ENCODE measurements at regions not wholly inside any gene's neighbourhood (a gene's known extent, or its start where the extent isn't known, plus 50 kb on each side); places are given as distances from the start of the nearest gene placed in this dataset.

DNA sequence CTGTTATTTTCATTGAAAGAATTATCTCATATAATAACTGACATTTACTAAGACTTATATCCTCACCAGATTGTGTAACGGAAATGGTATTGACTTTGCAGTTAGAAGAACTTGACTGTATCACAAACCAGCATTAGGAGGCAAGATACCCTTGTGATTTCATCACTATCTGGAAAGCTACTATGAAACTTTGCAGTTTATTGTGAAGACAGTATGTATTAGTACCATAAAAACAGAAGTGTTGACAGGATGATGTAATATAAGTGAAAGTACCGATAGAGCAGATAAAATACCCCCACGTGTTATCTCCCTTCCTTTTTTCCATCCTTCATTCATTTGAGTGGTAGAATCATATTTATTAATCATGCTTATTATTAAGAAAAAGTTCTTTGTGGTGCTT is 365.7 kb upstream of the KLHL1 start:
- TF ChIP-seq, protein P1, sequence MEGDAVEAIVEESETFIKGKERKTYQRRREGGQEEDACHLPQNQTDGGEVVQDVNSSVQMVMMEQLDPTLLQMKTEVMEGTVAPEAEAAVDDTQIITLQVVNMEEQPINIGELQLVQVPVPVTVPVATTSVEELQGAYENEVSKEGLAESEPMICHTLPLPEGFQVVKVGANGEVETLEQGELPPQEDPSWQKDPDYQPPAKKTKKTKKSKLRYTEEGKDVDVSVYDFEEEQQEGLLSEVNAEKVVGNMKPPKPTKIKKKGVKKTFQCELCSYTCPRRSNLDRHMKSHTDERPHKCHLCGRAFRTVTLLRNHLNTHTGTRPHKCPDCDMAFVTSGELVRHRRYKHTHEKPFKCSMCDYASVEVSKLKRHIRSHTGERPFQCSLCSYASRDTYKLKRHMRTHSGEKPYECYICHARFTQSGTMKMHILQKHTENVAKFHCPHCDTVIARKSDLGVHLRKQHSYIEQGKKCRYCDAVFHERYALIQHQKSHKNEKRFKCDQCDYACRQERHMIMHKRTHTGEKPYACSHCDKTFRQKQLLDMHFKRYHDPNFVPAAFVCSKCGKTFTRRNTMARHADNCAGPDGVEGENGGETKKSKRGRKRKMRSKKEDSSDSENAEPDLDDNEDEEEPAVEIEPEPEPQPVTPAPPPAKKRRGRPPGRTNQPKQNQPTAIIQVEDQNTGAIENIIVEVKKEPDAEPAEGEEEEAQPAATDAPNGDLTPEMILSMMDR (conservative IDR thresholded peaks at IDR 0.05), result no peak
- TF ChIP-seq EZH2 (IDR thresholded peaks at IDR 0.05; ENCODE audit: low read depth), result no peak

All from PC-9 (cell line).